ENCODE measurements at regions not wholly inside any gene's neighbourhood (a gene's known extent, or its start where the extent isn't known, plus 50 kb on each side); places are given as distances from the start of the nearest gene placed in this dataset.

DNA sequence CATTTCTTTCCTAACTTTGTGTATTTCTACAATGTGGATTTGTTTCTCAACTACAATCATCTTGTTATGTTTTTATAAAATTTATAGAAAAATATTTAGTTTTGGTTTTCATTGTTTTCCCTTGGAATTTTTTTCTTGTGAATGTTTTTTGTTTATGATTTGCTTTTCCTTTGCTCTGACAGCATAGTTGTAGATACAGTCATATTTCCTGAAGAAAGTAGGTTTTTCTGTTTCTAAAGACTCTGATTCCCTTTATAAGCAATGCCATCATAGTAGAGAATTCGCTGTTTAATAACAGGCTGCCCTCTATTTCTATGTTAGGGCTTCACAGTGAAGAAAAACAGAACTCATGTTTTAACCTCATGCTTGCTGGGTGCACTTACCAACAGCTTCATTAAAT lies 482.3 kb downstream of the ZBBX start:
- no peaks in the 10 kb centered on the region for H4K20me1 ChIP-seq (replicated peaks; ENCODE audit: control insufficient read depth, insufficient read depth, low read length)
- in situ Hi-C loops (cut with MboI), result no loop called here
- ATAC-seq (no peak), DNase-seq (ENCODE audit: extremely low read depth in 1 of 4, low spot score in 3 of 4) (no peak), FAIRE-seq (no peak)
- H3K9me1 ChIP-seq (ENCODE audit: control insufficient read depth, insufficient read depth, low read length), result no peaks in the 10 kb centered on the region
- H3K27me3 ChIP-seq (ENCODE audit: control insufficient read depth in 2 of 2, insufficient read depth in 2 of 2, low read length in 2 of 2), result no peaks in the 10 kb centered on the region
- intact Hi-C loops (cut with micrococcal nuclease), result no loop called here
- no peaks in the 10 kb centered on the region for H3K36me3 ChIP-seq (ENCODE audit: control insufficient read depth, insufficient read depth, low read length)
- ChIA-PET CTCF (ENCODE audit: low intra/inter-chr PET ratio) (no interaction called here), POLR2A (no interaction called here)
- TF ChIP-seq CEBPB (tag; IDR thresholded peaks at IDR 0.05), result no peak
- TF ChIP-seq, protein P1, sequence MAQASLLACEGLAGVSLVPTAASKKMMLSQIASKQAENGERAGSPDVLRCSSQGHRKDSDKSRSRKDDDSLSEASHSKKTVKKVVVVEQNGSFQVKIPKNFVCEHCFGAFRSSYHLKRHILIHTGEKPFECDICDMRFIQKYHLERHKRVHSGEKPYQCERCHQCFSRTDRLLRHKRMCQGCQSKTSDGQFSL (CRISPR knock-in tag; IDR thresholded peaks at IDR 0.05), result no peak
- TF ChIP-seq, protein P1 (tag; IDR thresholded peaks at IDR 0.05), result no peak
- TF ChIP-seq, protein P2, sequence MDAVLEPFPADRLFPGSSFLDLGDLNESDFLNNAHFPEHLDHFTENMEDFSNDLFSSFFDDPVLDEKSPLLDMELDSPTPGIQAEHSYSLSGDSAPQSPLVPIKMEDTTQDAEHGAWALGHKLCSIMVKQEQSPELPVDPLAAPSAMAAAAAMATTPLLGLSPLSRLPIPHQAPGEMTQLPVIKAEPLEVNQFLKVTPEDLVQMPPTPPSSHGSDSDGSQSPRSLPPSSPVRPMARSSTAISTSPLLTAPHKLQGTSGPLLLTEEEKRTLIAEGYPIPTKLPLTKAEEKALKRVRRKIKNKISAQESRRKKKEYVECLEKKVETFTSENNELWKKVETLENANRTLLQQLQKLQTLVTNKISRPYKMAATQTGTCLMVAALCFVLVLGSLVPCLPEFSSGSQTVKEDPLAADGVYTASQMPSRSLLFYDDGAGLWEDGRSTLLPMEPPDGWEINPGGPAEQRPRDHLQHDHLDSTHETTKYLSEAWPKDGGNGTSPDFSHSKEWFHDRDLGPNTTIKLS (IDR thresholded peaks at IDR 0.05; ENCODE audit: borderline replicate concordance, low read depth), result no peak
- TF ChIP-seq ZBTB7A (IDR thresholded peaks at IDR 0.05; ENCODE audit: borderline replicate concordance, control insufficient read depth, low read depth, low read length), result no peak
- TF ChIP-seq SP2 (IDR thresholded peaks at IDR 0.05; ENCODE audit: extremely low read depth, low read depth, low read length, poor library complexity, severe bottlenecking), result no peak
- no peak for TF ChIP-seq HDAC1 (IDR thresholded peaks at IDR 0.05)
- no peak for TF ChIP-seq PCBP2 (IDR thresholded peaks at IDR 0.05; ENCODE audit: low read depth, low read length, poor library complexity, severe bottlenecking)
- TF ChIP-seq, protein P3, sequence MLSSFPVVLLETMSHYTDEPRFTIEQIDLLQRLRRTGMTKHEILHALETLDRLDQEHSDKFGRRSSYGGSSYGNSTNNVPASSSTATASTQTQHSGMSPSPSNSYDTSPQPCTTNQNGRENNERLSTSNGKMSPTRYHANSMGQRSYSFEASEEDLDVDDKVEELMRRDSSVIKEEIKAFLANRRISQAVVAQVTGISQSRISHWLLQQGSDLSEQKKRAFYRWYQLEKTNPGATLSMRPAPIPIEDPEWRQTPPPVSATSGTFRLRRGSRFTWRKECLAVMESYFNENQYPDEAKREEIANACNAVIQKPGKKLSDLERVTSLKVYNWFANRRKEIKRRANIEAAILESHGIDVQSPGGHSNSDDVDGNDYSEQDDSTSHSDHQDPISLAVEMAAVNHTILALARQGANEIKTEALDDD (IDR thresholded peaks at IDR 0.05), result no peak
- H3K9me3 ChIP-seq (replicated peaks; ENCODE audit: control insufficient read depth, insufficient read depth, low read depth, low read length), result no peaks in the 10 kb centered on the region; the same call in 1 of the 2 replicates
- no peak overlapping the region for H3K9ac ChIP-seq (ENCODE audit: insufficient read depth in 1 of 2, low read depth in 2 of 2, low read length in 2 of 2)
- 0% methylated on average over 1 of the region's 1 CpG for WGBS (ENCODE audit: insufficient coverage, low coverage, missing lambda C conversion rate)
- no peaks in the 10 kb centered on the region for H3K79me2 ChIP-seq (ENCODE audit: control insufficient read depth, insufficient read depth, low read length)
- no peak overlapping the region for H3K27ac ChIP-seq (ENCODE audit: extremely low read depth, low read depth, low read length)
- BruUV-seq (replicated peaks), result no TSS peak
- no peaks in the 10 kb centered on the region for H3K4me1 ChIP-seq (replicated peaks in 1 of 2; ENCODE audit: control insufficient read depth in 2 of 2, insufficient read depth in 2 of 2, low read length in 2 of 2)
- H3K4me2 ChIP-seq (ENCODE audit: insufficient read depth, low read length), result no peak overlapping the region
- H2AFZ ChIP-seq (ENCODE audit: low read depth, low read length), result no peak overlapping the region
- no peak overlapping the region for H3K4me3 ChIP-seq

Data from K562 (cell line).